Activated T-cell treated with anti-CD3 and anti-CD28 coated beads for 48 hours (primary cell): ENCODE measurements at regions not wholly inside any gene's neighbourhood (a gene's known extent, or its start where the extent isn't known, plus 50 kb on each side); places are given as distances from the start of the nearest gene placed in this dataset.

ENCODE experiments used
- DNase-seq: peaks from one replicate; pipeline ENCODE4 v3.0.0-alpha.2; 2020; ENCODE audit warnings: low read depth

- no peak for DNase-seq
Observed at GRCh38 chr13:111476197-111476596, 155.8 kb downstream of the TEX29 start.

- no peak for DNase-seq
Observed at GRCh38 chr13:111479412-111479811, 159.0 kb downstream of the TEX29 start.

GRCh38 chr13:111480503-111480902 is 160.1 kb downstream of the TEX29 start:
- DNase-seq, result no peak

- no peak for DNase-seq
Observed at GRCh38 chr13:111480976-111481375, 160.5 kb downstream of the TEX29 start.

- no peak for DNase-seq
Observed at GRCh38 chr13:111482126-111482525, 161.7 kb downstream of the TEX29 start.

- DNase-seq, result no peak
Observed at GRCh38 chr13:111482806-111483620, 162.6 kb downstream of the TEX29 start.

GRCh38 chr13:111483621-111483987 is 163.2 kb downstream of the TEX29 start:
- no peak for DNase-seq

- DNase-seq, result no peak
Observed at GRCh38 chr13:111484141-111484925, 163.9 kb downstream of the TEX29 start.

GRCh38 chr13:111484959-111485358 is 164.5 kb downstream of the TEX29 start:
- no peak for DNase-seq

GRCh38 chr13:111485491-111486250 is 165.2 kb downstream of the TEX29 start:
- no peak for DNase-seq

- DNase-seq, result no peak
Observed at GRCh38 chr13:111486331-111486730, 165.9 kb downstream of the TEX29 start.

- no peak for DNase-seq
Observed at GRCh38 chr13:111486801-111487200, 166.4 kb downstream of the TEX29 start.

GRCh38 chr13:111488486-111489132 is 168.2 kb downstream of the TEX29 start:
- no peak for DNase-seq

GRCh38 chr13:111489301-111489700 is 168.9 kb downstream of the TEX29 start:
- no peak for DNase-seq

- DNase-seq, result no peak
Observed at GRCh38 chr13:111490611-111491010, 170.2 kb downstream of the TEX29 start.

- no peak for DNase-seq
Observed at GRCh38 chr13:111491021-111491420, 170.6 kb downstream of the TEX29 start.

- no peak for DNase-seq
Observed at GRCh38 chr13:111491659-111492058, 171.2 kb downstream of the TEX29 start.

- no peak for DNase-seq
Observed at GRCh38 chr13:111492341-111492950, 172.0 kb downstream of the TEX29 start.

- no peak for DNase-seq
Observed at GRCh38 chr13:111492958-111493357, 172.5 kb downstream of the TEX29 start.

GRCh38 chr13:111493468-111493867 is 173.0 kb downstream of the TEX29 start:
- DNase-seq, result no peak

- DNase-seq, result no peak
Observed at GRCh38 chr13:111494641-111495040, 174.2 kb downstream of the TEX29 start.
